ENCODE measurements at regions not wholly inside any gene's neighbourhood (a gene's known extent, or its start where the extent isn't known, plus 50 kb on each side); places are given as distances from the start of the nearest gene placed in this dataset.
A peak's percentile ranks its signal among the peaks of the same experiment; 100 is the strongest.
"Not testable (repeated sequence)": the region's sequence is repeated elsewhere in the genome, so short reads cannot be mapped to it uniquely, and the experiment has no call there.

GRCh38 chr18:35807811-35808335 is 164.6 kb upstream of the RMP24 start:
- DNase-seq (ENCODE audit: extremely low spot score): no peak
- CTCF ChIA-PET: no interaction called here
- TF ChIP-seq HDGF (IDR thresholded peaks at IDR 0.05; ENCODE audit: borderline replicate concordance): no peak
- POLR2A ChIA-PET: interaction anchor here (0.6 kb wide), 1 partner anchor 78 kb away, joined by 3 read pairs; no protein-coding TSS in a partner anchor

- ChIA-PET POLR2A (no interaction called here), CTCF (no interaction called here)
- no peak for TF ChIP-seq ZNF384 (IDR thresholded peaks at IDR 0.05)
- TF ChIP-seq NFRKB (IDR thresholded peaks at IDR 0.05): no peak
- TF ChIP-seq PKNOX1 (IDR thresholded peaks at IDR 0.05): peak; percentile 24; the same call in 1 of the 2 replicates
- TF ChIP-seq HDGF (IDR thresholded peaks at IDR 0.05; ENCODE audit: borderline replicate concordance): no peak
- TF ChIP-seq FOXM1 (IDR thresholded peaks at IDR 0.05; ENCODE audit: borderline replicate concordance): no peak
- TF ChIP-seq LEF1 (IDR thresholded peaks at IDR 0.05; ENCODE audit: borderline replicate concordance): no peak
- TF ChIP-seq ARNT (IDR thresholded peaks at IDR 0.05): no peak
- no peak for TF ChIP-seq TARDBP (IDR thresholded peaks at IDR 0.05)
- no peak for DNase-seq (ENCODE audit: extremely low spot score)
Measured at GRCh38 chr18:35808796-35809195, 163.7 kb upstream of the RMP24 start.

- no peak for DNase-seq (ENCODE audit: extremely low spot score)
- ChIA-PET CTCF (no interaction called here), POLR2A (no interaction called here)
- TF ChIP-seq TARDBP (IDR thresholded peaks at IDR 0.05) (peak; percentile 25; the same call in 1 of the 2 replicates), FOXA1 (IDR thresholded peaks at IDR 0.05) (no peak)
Measured at GRCh38 chr18:35810520-35810919, 162.0 kb upstream of the RMP24 start.

DNA sequence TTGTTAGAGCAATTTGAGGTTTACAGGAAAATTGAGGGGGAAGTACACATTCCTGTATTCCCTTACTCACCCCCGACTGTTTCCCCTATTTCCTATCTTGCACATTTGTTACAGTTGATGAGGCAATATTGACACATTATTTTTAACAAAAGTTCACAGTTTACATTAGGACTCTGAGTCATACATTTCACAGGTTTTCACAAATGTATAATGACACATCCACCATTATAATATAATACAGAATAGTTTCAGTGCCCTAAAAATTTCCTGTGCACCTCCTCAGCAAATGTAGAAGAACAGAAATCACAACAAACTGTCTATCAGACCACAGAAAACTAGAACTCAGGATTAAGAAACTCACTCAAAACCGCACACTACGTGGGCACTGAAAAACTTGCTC is 160.6 kb upstream of the RMP24 start:
- ChIA-PET POLR2A (no interaction called here), CTCF (no interaction called here)
- TF ChIP-seq CTBP1 (IDR thresholded peaks at IDR 0.05; ENCODE audit: borderline replicate concordance) (no peak), FOXK2 (IDR thresholded peaks at IDR 0.05) (no peak), ZNF384 (IDR thresholded peaks at IDR 0.05) (no peak), SUZ12 (IDR thresholded peaks at IDR 0.05) (no peak), SP1 (IDR thresholded peaks at IDR 0.05) (no peak), L3MBTL2 (conservative IDR thresholded peaks at IDR 0.05) (no peak), TARDBP (IDR thresholded peaks at IDR 0.05) (no peak), ELF4 (IDR thresholded peaks at IDR 0.05) (no peak), ARNT (IDR thresholded peaks at IDR 0.05) (no peak), FOXA1 (IDR thresholded peaks at IDR 0.05) (no peak), BHLHE40 (IDR thresholded peaks at IDR 0.05; ENCODE audit: borderline replicate concordance) (no peak), LEF1 (IDR thresholded peaks at IDR 0.05; ENCODE audit: borderline replicate concordance) (no peak), PKNOX1 (IDR thresholded peaks at IDR 0.05) (no peak), HDGF (IDR thresholded peaks at IDR 0.05; ENCODE audit: borderline replicate concordance) (no peak), FOXM1 (IDR thresholded peaks at IDR 0.05; ENCODE audit: borderline replicate concordance) (no peak), NFRKB (IDR thresholded peaks at IDR 0.05) (no peak)
- DNase-seq (ENCODE audit: extremely low spot score): no peak

- POLR2A ChIA-PET; DNase-seq (ENCODE audit: extremely low spot score); CTCF ChIA-PET: not testable (repeated sequence)
Measured at GRCh38 chr18:35815011-35815410, 157.5 kb upstream of the RMP24 start.

GRCh38 chr18:35816003-35816402 is 156.5 kb upstream of the RMP24 start:
- POLR2A ChIA-PET: no interaction called here
- no peak for TF ChIP-seq PKNOX1 (IDR thresholded peaks at IDR 0.05)
- no peak for TF ChIP-seq TARDBP (IDR thresholded peaks at IDR 0.05)
- TF ChIP-seq SP1 (IDR thresholded peaks at IDR 0.05): no peak
- no peak for TF ChIP-seq FOXK2 (IDR thresholded peaks at IDR 0.05)
- TF ChIP-seq ARNT (IDR thresholded peaks at IDR 0.05): no peak
- no peak for TF ChIP-seq ELF4 (IDR thresholded peaks at IDR 0.05)
- TF ChIP-seq SUZ12 (IDR thresholded peaks at IDR 0.05): no peak
- TF ChIP-seq ZNF384 (IDR thresholded peaks at IDR 0.05): no peak
- no peak for TF ChIP-seq HDGF (IDR thresholded peaks at IDR 0.05; ENCODE audit: borderline replicate concordance)
- no peak for TF ChIP-seq CTBP1 (IDR thresholded peaks at IDR 0.05; ENCODE audit: borderline replicate concordance)
- TF ChIP-seq BHLHE40 (IDR thresholded peaks at IDR 0.05; ENCODE audit: borderline replicate concordance): no peak
- TF ChIP-seq L3MBTL2 (conservative IDR thresholded peaks at IDR 0.05): no peak
- TF ChIP-seq LEF1 (IDR thresholded peaks at IDR 0.05; ENCODE audit: borderline replicate concordance): no peak
- no peak for TF ChIP-seq FOXM1 (IDR thresholded peaks at IDR 0.05; ENCODE audit: borderline replicate concordance)
- TF ChIP-seq NFRKB (IDR thresholded peaks at IDR 0.05): no peak
- CTCF ChIA-PET: interaction anchor here (0.6 kb wide), 1 partner anchor 1013 kb away, joined by 3 read pairs; the partner anchor contains the start of gene TPGS2
- DNase-seq (ENCODE audit: extremely low spot score): no peak

GRCh38 chr18:35817604-35818352 is 154.7 kb upstream of the RMP24 start:
- CTCF ChIA-PET: no interaction called here

More at GRCh38 chr18:35817604-35818352, 154.7 kb upstream of the RMP24 start:
- DNase-seq (ENCODE audit: extremely low spot score): no peak
- POLR2A ChIA-PET: interaction anchor here (1.1 kb wide), 1 partner anchor 24 kb away, joined by 3 read pairs; no protein-coding TSS in a partner anchor
- TF ChIP-seq FOXA1 (IDR thresholded peaks at IDR 0.05) (no peak), SUZ12 (IDR thresholded peaks at IDR 0.05) (no peak), TARDBP (IDR thresholded peaks at IDR 0.05) (no peak), HDGF (IDR thresholded peaks at IDR 0.05; ENCODE audit: borderline replicate concordance) (no peak), L3MBTL2 (conservative IDR thresholded peaks at IDR 0.05) (no peak), ZNF384 (IDR thresholded peaks at IDR 0.05) (no peak), CTBP1 (IDR thresholded peaks at IDR 0.05; ENCODE audit: borderline replicate concordance) (no peak), ARNT (IDR thresholded peaks at IDR 0.05) (no peak), LEF1 (IDR thresholded peaks at IDR 0.05; ENCODE audit: borderline replicate concordance) (no peak), FOXM1 (IDR thresholded peaks at IDR 0.05; ENCODE audit: borderline replicate concordance) (no peak), FOXK2 (IDR thresholded peaks at IDR 0.05) (no peak), SP1 (IDR thresholded peaks at IDR 0.05) (no peak), PKNOX1 (IDR thresholded peaks at IDR 0.05) (no peak), BHLHE40 (IDR thresholded peaks at IDR 0.05; ENCODE audit: borderline replicate concordance) (no peak)

Data from HEK293T (cell line).